SK-N-SH (cell line): ENCODE measurements at regions not wholly inside any gene's neighbourhood (a gene's known extent, or its start where the extent isn't known, plus 50 kb on each side); places are given as distances from the start of the nearest gene placed in this dataset.

ENCODE experiments used
- CTCF ChIA-PET: fragments of 300-600, 350-600 bp; formaldehyde crosslinking; extraction: SDS; loops from one replicate; lab custom pipeline; 2021; lab: Yijun Ruan, JAX
- POLR2A ChIA-PET: fragments of 350-600 bp; sonication (Branson Sonifier 250); formaldehyde crosslinking; extraction: SDS; loops from one replicate; lab custom pipeline; 2020; ENCODE audit warnings: antibody characterized with exemption, inconsistent platforms; lab: Yijun Ruan, JAX
- DNase-seq: peaks from one replicate; pipeline ENCODE4 v3.0.0; 2012
- H2AFZ ChIP-seq: fragments of 200-600 bp; sonication (generic); 2 replicates; pipeline ENCODE4 v1.8.1; 2016; ENCODE audit warnings: antibody characterized with exemption, mild to moderate bottlenecking, low read depth
- H3F3A ChIP-seq: fragments of 200-600 bp; sonication (generic); replicated peaks from 2 replicates; pipeline ENCODE3; 2016; ENCODE audit warnings: antibody characterized with exemption, mild to moderate bottlenecking; ENCODE audit not compliant: insufficient read depth
- H3K27ac ChIP-seq, 2 experiments: fragments of 200-500 bp in 1 of 2; fragments of 200-600 bp in 1 of 2; sonication (Bioruptor generic) in 1 of 2; sonication (generic), shearing (Covaris generic) in 1 of 2; 2 replicates each; pipeline versions ENCODE4 v1.5.1 to v1.6.1; 2014 to 2016; ENCODE audit warnings: low read depth in 2 of 2, inconsistent platforms in 1 of 2, low read length in 1 of 2, mild to moderate bottlenecking in 1 of 2, mixed read lengths in 1 of 2
- H3K27me3 ChIP-seq: fragments of 200-600 bp; sonication (generic), shearing (Covaris generic); 2 replicates; pipeline ENCODE4 v1.6.1; 2016; ENCODE audit warnings: mixed run types; ENCODE audit not compliant: insufficient read depth
- H3K36me3 ChIP-seq, 2 experiments: fragments of 200-500 bp in 1 of 2; fragments of 200-600 bp in 1 of 2; sonication (Bioruptor generic) in 1 of 2; sonication (generic) in 1 of 2; replicated peaks in 1 of 2; 2 replicates each; pipeline versions ENCODE3 to v1.5.1; 2014 to 2016; ENCODE audit warnings: low read length in 1 of 2, mild to moderate bottlenecking in 1 of 2; ENCODE audit not compliant: insufficient read depth in 2 of 2, control insufficient read depth in 1 of 2
- H3K4me1 ChIP-seq, 2 experiments: fragments of 200-500 bp in 1 of 2; fragments of 200-600 bp in 1 of 2; sonication (Bioruptor generic) in 1 of 2; sonication (generic), shearing (Covaris generic) in 1 of 2; 2 replicates each; pipeline versions ENCODE4 v1.5.1 to v1.6.1; 2014 to 2016; ENCODE audit warnings: low read depth in 1 of 2, low read length in 1 of 2, mixed run types in 1 of 2; ENCODE audit not compliant: insufficient read depth in 2 of 2, control insufficient read depth in 1 of 2
- H3K4me2 ChIP-seq: fragments of 200-600 bp; sonication (generic), shearing (Covaris generic); 2 replicates; pipeline ENCODE4 v1.6.1; 2017; ENCODE audit warnings: mixed run types
- H3K4me3 ChIP-seq, 2 experiments: fragments of 200-500 bp in 1 of 2; fragments of 200-600 bp in 1 of 2; sonication (Bioruptor generic) in 1 of 2; sonication (generic), shearing (Covaris generic) in 1 of 2; 2 replicates each; pipeline versions ENCODE4 v1.5.1 to v1.8.1; 2014 to 2016; ENCODE audit warnings: low read depth in 2 of 2, inconsistent platforms in 1 of 2, low read length in 1 of 2, mild to moderate bottlenecking in 1 of 2, mixed read lengths in 1 of 2, moderate library complexity in 1 of 2
- H3K79me2 ChIP-seq: fragments of 200-600 bp; sonication (generic); 2 replicates; pipeline ENCODE4 v1.8.1; 2017; ENCODE audit warnings: mild to moderate bottlenecking; ENCODE audit not compliant: insufficient read depth
- H3K9ac ChIP-seq: fragments of 200-600 bp; sonication (generic); 2 replicates; pipeline ENCODE4 v1.6.1; 2017; ENCODE audit warnings: mixed run types
- H3K9me2 ChIP-seq: fragments of 200-600 bp; sonication (generic); 2 replicates; pipeline ENCODE4 v1.6.1; 2017; ENCODE audit warnings: mixed run types
- H3K9me3 ChIP-seq: fragments of 200-600 bp; sonication (generic); 2 replicates; pipeline ENCODE4 v1.6.1; 2017; ENCODE audit warnings: mixed run types, mild to moderate bottlenecking, moderate library complexity
- H4K20me1 ChIP-seq: fragments of 200-600 bp; sonication (generic); 2 replicates; pipeline ENCODE4 v1.6.1; 2017; ENCODE audit warnings: mild to moderate bottlenecking, mixed run types; ENCODE audit not compliant: insufficient read depth
- ELF1 ChIP-seq: IDR thresholded peaks from 2 replicates; pipeline ENCODE4 v1.4.0; 2012
- EP300 ChIP-seq, 2 experiments: IDR thresholded peaks; 2 replicates each; pipeline versions ENCODE4 v1.4.0 to v1.6.1; 2012; ENCODE audit warnings: borderline replicate concordance in 1 of 2, low read depth in 1 of 2, low read length in 1 of 2
- GABPA ChIP-seq: IDR thresholded peaks from 2 replicates; pipeline ENCODE4 v1.4.0; 2012; ENCODE audit warnings: low read depth, mild to moderate bottlenecking
- GATA2 ChIP-seq: sonication (generic); formaldehyde crosslinking; IDR thresholded peaks from 2 replicates; pipeline ENCODE4 v1.5.0; 2020; ENCODE audit warnings: mild to moderate bottlenecking, missing genetic modification reagents
- JUND ChIP-seq: IDR thresholded peaks from 2 replicates; pipeline ENCODE4 v1.4.0; 2012
- MXI1 ChIP-seq: IDR thresholded peaks from 2 replicates; pipeline ENCODE4 v1.6.1; 2012; ENCODE audit warnings: mild to moderate bottlenecking, low read depth, low read length, improper control_type of control experiment
- NFIC ChIP-seq: IDR thresholded peaks from 2 replicates; pipeline ENCODE4 v1.4.0; 2012; ENCODE audit warnings: borderline replicate concordance
- NRF1 ChIP-seq: IDR thresholded peaks from 2 replicates; pipeline ENCODE4 v1.6.1; 2012; ENCODE audit warnings: low read depth, mild to moderate bottlenecking, low read length
- RAD21 ChIP-seq: IDR thresholded peaks from 2 replicates; pipeline ENCODE4 v1.6.1; 2012; ENCODE audit warnings: mild to moderate bottlenecking, low read length
- RCOR1 ChIP-seq: fragments of 150-350 bp; IDR thresholded peaks from 2 replicates; pipeline ENCODE4 v1.6.1; 2017; ENCODE audit warnings: antibody characterized with exemption, low read length
- RFX5 ChIP-seq: IDR thresholded peaks from 2 replicates; pipeline ENCODE4 v1.6.1; 2012; ENCODE audit warnings: mild to moderate bottlenecking, improper control_type of control experiment, low read length
- RXRA ChIP-seq: IDR thresholded peaks from 2 replicates; pipeline ENCODE4 v1.4.0; 2012; ENCODE audit warnings: low read depth, mild to moderate bottlenecking, borderline replicate concordance
- TAF1 ChIP-seq: IDR thresholded peaks from 2 replicates; pipeline ENCODE4 v1.6.1; 2012; ENCODE audit warnings: low read depth, mild to moderate bottlenecking, low read length, moderate library complexity, borderline replicate concordance
- TEAD4 ChIP-seq: IDR thresholded peaks from 2 replicates; pipeline ENCODE4 v1.4.0; 2012; ENCODE audit warnings: mild to moderate bottlenecking, borderline replicate concordance; ENCODE audit not compliant: insufficient read depth
- YY1 ChIP-seq: IDR thresholded peaks from 2 replicates; pipeline ENCODE4 v1.4.0; 2012; ENCODE audit warnings: low read depth, mild to moderate bottlenecking
- WGBS: methylation state at CpG from one replicate; pipeline ENCODE4 v1.1.6; 2017; ENCODE audit warnings: low lambda C conversion rate; 5-methylcytosine and 5-hydroxymethylcytosine counted together
- TF ChIP-seq, protein P1 (sequence below): IDR thresholded peaks from 2 replicates; pipeline ENCODE4 v1.4.0; 2012; ENCODE audit warnings: low read depth, borderline replicate concordance
- TF ChIP-seq, protein P2 (sequence below): IDR thresholded peaks from 2 replicates; pipeline ENCODE4 v1.4.0; 2012; ENCODE audit warnings: low read depth, borderline replicate concordance
- TF ChIP-seq, protein P3 (sequence below): fragments of 200-600 bp; sonication (generic); IDR thresholded peaks from 2 replicates; pipeline ENCODE4 v1.6.1; 2017; ENCODE audit warnings: antibody characterized with exemption, mild to moderate bottlenecking, moderate library complexity

DNA sequence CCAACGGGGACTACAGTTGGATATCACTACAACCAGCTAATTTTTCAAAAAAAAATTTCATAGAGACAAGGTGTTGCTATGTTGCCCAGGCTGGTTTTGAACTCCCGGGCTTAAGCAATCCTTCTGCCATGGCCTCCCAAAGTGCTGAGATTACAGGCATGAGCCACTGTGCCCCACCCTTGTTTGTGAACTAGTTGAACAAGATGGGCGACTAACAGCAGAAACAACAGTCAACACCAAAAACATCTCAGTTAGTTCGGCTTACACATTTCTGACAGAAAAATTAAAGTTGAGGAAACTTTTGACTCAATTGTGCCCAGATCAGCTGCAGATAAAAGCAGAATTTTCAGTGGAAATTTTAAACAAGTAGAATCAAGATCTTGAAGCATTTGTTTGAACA lies 470.1 kb downstream of the TLE4 start:
- WGBS: 45% methylated on average over 4 of the region's 4 CpGs
- Histone ChIP-seq H3K79me2 (no peaks in the 10 kb centered on the region), H2AFZ (no peak overlapping the region), H3K9me2 (no peaks in the 10 kb centered on the region), H3K4me3 (no peak overlapping the region), H3K4me1 (no peaks in the 10 kb centered on the region), H3K27ac (no peak overlapping the region), H3K9ac (no peak overlapping the region), H3K4me2 (no peak overlapping the region), H4K20me1 (no peaks in the 10 kb centered on the region), H3K36me3 (no peaks in the 10 kb centered on the region), H3K27me3 (no peaks in the 10 kb centered on the region), H3K9me3 (no peaks in the 10 kb centered on the region), H3F3A (no peaks in the 10 kb centered on the region)
- CTCF ChIA-PET: no interaction called here
- DNase-seq: no peak
- TF ChIP-seq EP300 (IDR thresholded peaks at IDR 0.05; ENCODE audit: borderline replicate concordance in 1 of 2, low read depth in 1 of 2, low read length in 1 of 2) (no peak), GATA2 (CRISPR knock-in tag) (no peak), RXRA (no peak), RAD21 (no peak), MXI1 (no peak), JUND (no peak), GABPA (no peak), RCOR1 (no peak), YY1 (no peak), ELF1 (no peak), NRF1 (no peak), TEAD4 (no peak), RFX5 (no peak), TAF1 (no peak), NFIC (no peak)
- TF ChIP-seq, protein P1, sequence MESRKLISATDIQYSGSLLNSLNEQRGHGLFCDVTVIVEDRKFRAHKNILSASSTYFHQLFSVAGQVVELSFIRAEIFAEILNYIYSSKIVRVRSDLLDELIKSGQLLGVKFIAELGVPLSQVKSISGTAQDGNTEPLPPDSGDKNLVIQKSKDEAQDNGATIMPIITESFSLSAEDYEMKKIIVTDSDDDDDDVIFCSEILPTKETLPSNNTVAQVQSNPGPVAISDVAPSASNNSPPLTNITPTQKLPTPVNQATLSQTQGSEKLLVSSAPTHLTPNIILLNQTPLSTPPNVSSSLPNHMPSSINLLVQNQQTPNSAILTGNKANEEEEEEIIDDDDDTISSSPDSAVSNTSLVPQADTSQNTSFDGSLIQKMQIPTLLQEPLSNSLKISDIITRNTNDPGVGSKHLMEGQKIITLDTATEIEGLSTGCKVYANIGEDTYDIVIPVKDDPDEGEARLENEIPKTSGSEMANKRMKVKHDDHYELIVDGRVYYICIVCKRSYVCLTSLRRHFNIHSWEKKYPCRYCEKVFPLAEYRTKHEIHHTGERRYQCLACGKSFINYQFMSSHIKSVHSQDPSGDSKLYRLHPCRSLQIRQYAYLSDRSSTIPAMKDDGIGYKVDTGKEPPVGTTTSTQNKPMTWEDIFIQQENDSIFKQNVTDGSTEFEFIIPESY: no peak
- TF ChIP-seq, protein P2, sequence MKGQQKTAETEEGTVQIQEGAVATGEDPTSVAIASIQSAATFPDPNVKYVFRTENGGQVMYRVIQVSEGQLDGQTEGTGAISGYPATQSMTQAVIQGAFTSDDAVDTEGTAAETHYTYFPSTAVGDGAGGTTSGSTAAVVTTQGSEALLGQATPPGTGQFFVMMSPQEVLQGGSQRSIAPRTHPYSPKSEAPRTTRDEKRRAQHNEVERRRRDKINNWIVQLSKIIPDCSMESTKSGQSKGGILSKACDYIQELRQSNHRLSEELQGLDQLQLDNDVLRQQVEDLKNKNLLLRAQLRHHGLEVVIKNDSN: no peak
- TF ChIP-seq, protein P3, sequence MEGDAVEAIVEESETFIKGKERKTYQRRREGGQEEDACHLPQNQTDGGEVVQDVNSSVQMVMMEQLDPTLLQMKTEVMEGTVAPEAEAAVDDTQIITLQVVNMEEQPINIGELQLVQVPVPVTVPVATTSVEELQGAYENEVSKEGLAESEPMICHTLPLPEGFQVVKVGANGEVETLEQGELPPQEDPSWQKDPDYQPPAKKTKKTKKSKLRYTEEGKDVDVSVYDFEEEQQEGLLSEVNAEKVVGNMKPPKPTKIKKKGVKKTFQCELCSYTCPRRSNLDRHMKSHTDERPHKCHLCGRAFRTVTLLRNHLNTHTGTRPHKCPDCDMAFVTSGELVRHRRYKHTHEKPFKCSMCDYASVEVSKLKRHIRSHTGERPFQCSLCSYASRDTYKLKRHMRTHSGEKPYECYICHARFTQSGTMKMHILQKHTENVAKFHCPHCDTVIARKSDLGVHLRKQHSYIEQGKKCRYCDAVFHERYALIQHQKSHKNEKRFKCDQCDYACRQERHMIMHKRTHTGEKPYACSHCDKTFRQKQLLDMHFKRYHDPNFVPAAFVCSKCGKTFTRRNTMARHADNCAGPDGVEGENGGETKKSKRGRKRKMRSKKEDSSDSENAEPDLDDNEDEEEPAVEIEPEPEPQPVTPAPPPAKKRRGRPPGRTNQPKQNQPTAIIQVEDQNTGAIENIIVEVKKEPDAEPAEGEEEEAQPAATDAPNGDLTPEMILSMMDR: no peak
- POLR2A ChIA-PET: interaction anchor here (0.5 kb wide), 1 partner anchor 1417 kb away, joined by 3 read pairs; no protein-coding TSS in a partner anchor
